Glutamatergic neuron (in vitro differentiated cells): ENCODE measurements at regions not wholly inside any gene's neighbourhood (a gene's known extent, or its start where the extent isn't known, plus 50 kb on each side); places are given as distances from the start of the nearest gene placed in this dataset.

Source experiments
- DNase-seq: peaks from one replicate; pipeline ENCODE4 v3.0.0; 2022
- H3K27ac Mint-ChIP-seq: one replicate; pipeline ENCODE4 v1.8.0; 2020; ENCODE audit warnings: mild to moderate bottlenecking, mixed read lengths, inconsistent platforms; ENCODE audit not compliant: unreplicated experiment
- H3K27me3 Mint-ChIP-seq: one replicate; pipeline ENCODE4 v1.8.0; 2020; ENCODE audit warnings: mild to moderate bottlenecking, moderate library complexity, mixed read lengths, inconsistent platforms; ENCODE audit not compliant: unreplicated experiment
- H3K36me3 Mint-ChIP-seq: one replicate; pipeline ENCODE4 v1.8.0; 2020; ENCODE audit warnings: mild to moderate bottlenecking, mixed read lengths, inconsistent platforms; ENCODE audit not compliant: unreplicated experiment
- H3K4me1 Mint-ChIP-seq: one replicate; pipeline ENCODE4 v1.8.0; 2020; ENCODE audit warnings: mild to moderate bottlenecking, low read depth, mixed read lengths, inconsistent platforms; ENCODE audit not compliant: unreplicated experiment
- H3K4me3 Mint-ChIP-seq: one replicate; pipeline ENCODE4 v1.8.0; 2020; ENCODE audit warnings: mild to moderate bottlenecking, mixed read lengths, inconsistent platforms; ENCODE audit not compliant: unreplicated experiment
- H3K9me3 Mint-ChIP-seq: one replicate; pipeline ENCODE4 v1.8.0; 2020; ENCODE audit warnings: mild to moderate bottlenecking, moderate library complexity, mixed read lengths, inconsistent platforms; ENCODE audit not compliant: unreplicated experiment
- CTCF ChIP-seq: fragments of 200-600 bp; sonication (generic); IDR thresholded peaks from one replicate; pipeline ENCODE4 v1.5.0; 2021; ENCODE audit not compliant: partially characterized antibody, unreplicated experiment

- no peak for TF ChIP-seq CTCF
- Mint-ChIP-seq H3K36me3 (peaks cover 29% of the 10 kb centered on the region), H3K27ac (no peak overlapping the region), H3K9me3 (peaks cover 13% of the 10 kb centered on the region), H3K27me3 (peaks cover 1% of the 10 kb centered on the region), H3K4me3 (no peak overlapping the region), H3K4me1 (peaks cover 11% of the 10 kb centered on the region)
- DNase-seq = no peak
Observed at GRCh38 chr16:89027281-89027680, 50.3 kb upstream of the CBFA2T3 start.

- peaks cover 8% of the 10 kb centered on the region for H3K4me1 Mint-ChIP-seq
- peaks cover 10% of the 10 kb centered on the region for H3K27me3 Mint-ChIP-seq
- no peak for TF ChIP-seq CTCF
- H3K9me3 Mint-ChIP-seq = peaks cover 13% of the 10 kb centered on the region
- no peak overlapping the region for H3K27ac Mint-ChIP-seq
- peaks cover 17% of the 10 kb centered on the region for H3K36me3 Mint-ChIP-seq
- no peak overlapping the region for H3K4me3 Mint-ChIP-seq
- no peak for DNase-seq
Observed at GRCh38 chr16:89031715-89032659, 55.0 kb upstream of the CBFA2T3 start.

- peak overlapping the region; percentile 28 for H3K27ac Mint-ChIP-seq
- no peak for DNase-seq
- peaks cover 14% of the 10 kb centered on the region for H3K9me3 Mint-ChIP-seq
- H3K4me1 Mint-ChIP-seq = peaks cover 16% of the 10 kb centered on the region
- no peak overlapping the region for H3K4me3 Mint-ChIP-seq
- peaks cover 12% of the 10 kb centered on the region for H3K36me3 Mint-ChIP-seq
- TF ChIP-seq CTCF = no peak
- peaks cover 10% of the 10 kb centered on the region for H3K27me3 Mint-ChIP-seq
Observed at GRCh38 chr16:89033304-89033703, 56.3 kb upstream of the CBFA2T3 start.

- Mint-ChIP-seq H3K4me1 (peaks cover 21% of the 10 kb centered on the region), H3K36me3 (peaks cover 12% of the 10 kb centered on the region), H3K27ac (no peak overlapping the region), H3K27me3 (peaks cover 11% of the 10 kb centered on the region), H3K4me3 (no peak overlapping the region), H3K9me3 (peaks cover 14% of the 10 kb centered on the region)
- TF ChIP-seq CTCF = no peak
- peak; percentile 9 for DNase-seq
Observed at GRCh38 chr16:89033796-89034572, 57.0 kb upstream of the CBFA2T3 start.
